GM18511 (cell line): ENCODE measurements at regions not wholly inside any gene's neighbourhood (a gene's known extent, or its start where the extent isn't known, plus 50 kb on each side); places are given as distances from the start of the nearest gene placed in this dataset.

Experiments used
- ATAC-seq: cut with Tn5 transposase; IDR thresholded peaks from one replicate; pipeline ENCODE4 v1.9.1; 2021; ENCODE audit warnings: mild to moderate bottlenecking, moderate library complexity; ENCODE audit not compliant: unreplicated experiment

DNA sequence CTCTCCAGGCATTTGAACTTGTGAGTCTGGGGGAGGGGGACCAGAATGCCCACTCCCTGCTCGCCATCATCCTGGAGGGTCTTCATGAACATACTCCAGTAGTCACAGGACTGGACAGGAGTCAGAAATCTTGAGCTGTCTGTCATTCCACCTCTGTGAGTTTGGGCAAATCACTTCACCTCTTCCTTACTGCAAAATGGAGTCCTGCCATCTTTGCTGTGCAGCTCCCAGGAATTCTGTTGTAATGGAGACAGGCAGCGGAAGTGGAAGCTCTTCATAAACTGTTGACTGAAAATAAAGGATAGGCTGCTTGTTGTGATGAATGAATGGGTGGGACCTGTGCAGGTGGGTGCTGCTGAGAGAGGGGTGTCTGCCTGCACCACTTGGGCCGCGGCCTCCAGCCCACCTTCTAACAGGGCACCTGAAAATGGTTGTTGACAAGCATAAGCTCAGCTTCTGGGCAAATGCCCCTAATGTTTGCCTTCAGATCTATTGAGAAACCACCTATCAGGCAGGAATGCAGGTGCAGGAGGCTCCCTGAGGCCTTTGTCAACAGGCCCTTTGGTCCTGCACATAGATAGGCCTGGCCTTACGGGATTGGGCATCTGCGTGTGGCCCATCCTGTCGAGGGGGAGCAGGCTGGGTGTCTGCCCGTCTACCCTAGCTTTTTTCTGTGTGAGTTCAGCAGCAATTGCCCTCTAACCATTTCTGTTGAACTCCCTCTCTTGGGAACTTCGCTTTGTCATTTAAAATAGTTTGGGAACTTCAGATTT lies 321.0 kb downstream of the RPS6KC1 start:
- no peak for ATAC-seq

DNA sequence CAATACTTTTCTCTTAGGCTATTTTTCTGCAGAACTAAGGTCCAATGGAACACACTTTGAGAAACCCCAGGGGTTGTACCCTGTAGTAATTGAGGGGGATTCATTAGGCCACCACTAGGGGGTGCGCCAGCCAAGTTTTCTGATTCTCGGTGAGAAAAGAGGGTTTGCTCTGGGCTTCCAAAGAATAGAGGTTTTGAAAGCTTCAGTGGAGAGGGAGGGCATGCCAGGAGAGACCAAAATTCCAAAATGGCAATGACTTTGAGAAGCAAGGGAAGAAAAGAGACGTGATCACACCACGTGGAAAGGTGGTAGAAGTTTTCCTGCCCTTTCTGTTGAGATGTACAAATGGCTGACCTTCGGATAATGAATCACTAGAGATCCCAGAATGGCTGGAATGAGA lies 323.3 kb downstream of the RPS6KC1 start:
- ATAC-seq = peak; percentile 94

DNA sequence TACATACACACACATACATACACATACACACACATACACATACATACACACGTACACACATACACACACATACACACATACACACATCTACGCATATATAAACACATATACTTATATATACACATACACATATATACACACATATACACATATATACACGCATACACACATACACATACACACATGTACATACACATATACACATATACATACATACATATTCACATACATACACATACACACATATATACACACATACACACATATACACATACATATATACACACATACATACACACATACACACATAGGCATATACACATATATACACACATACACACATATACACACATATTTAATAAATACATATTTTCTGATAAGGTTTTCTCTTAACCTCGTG lies 324.0 kb downstream of the RPS6KC1 start:
- no peak for ATAC-seq

DNA sequence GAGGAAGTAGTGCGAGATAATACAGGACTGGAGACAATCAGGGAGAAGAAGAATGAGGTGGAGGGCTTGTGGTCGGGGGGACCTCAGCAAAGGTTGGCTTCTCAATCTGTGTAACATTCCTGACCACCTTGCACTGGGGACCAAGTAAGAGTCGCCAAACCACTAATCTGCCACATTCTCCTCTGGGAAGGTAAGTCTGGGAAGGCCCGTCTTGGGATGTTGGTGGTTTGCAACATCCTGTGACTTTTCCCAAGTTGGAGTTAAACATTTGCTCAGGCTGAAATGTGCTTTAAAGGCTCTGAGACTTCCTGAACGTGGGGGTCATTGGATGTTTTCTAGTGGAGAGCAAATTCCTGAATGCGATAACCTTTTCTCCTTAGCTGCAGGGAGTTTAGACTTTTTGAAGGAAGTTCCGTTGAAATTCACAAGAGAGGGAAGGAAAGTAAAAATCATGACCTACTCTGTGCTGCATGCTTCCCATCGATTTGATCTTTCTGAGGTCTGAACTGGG lies 325.9 kb downstream of the RPS6KC1 start:
- ATAC-seq = no peak

DNA sequence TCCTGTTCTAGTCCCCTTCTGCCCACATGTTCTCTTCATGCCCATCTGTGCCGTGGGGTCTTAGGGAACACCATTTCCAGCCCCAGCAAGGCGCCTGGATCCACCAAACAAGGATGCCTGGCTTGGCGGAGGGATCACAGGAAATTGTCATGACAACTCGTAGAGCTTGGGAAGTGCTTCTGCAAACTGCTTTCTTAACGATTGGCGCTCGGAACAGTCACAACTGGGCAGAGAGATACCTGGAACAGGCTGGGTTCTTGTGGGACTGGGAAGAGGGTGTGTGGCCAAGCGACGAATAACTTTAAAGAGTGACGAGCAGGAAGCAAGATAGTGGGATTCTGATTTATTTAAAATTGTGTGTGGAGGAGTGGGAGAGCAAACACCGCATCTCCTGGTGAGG lies 329.8 kb downstream of the RPS6KC1 start:
- no peak for ATAC-seq

DNA sequence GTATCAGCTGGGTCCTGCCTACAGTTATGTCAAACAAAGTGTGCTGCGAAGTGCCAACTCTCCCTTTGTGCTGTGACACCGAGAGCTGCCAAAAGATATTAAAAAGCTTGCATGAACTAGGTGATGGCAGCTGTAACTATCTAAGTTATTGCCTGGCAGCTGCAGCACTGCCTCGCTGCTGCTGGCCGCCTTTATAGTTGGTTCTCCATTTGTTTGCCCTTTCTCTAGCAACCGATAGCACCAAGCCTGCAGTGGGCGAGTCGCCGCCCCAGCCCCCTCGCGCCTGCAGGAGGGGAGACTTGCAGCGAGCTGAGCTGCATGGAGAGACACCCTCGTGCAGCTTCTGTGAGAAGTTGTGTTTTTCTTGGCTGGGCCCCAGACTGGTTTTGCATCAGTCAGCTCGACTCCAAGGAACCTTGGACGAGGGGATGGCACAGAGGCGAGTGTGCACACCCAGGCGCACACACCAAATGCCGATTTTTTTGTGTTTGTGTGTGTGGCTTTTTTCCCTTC lies 330.6 kb downstream of the RPS6KC1 start:
- no peak for ATAC-seq

DNA sequence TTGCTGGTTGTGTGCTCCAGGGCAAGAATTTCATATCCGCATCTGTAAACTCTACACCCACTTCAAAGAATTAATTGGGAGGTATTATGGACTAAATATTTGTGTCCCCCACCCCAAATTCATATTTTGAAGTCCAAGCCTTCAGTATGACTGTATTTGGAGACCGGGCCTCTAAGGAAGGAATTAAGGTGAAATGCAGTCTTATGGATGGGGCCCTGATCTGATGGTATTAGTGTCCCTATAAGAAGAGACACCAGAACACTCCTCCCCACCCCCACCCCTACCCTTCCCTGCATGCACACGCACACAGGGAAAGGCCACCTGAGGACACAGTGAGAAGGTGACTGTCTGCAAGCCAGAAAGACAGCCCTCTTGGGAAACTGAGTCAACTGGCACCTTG lies 332.4 kb downstream of the RPS6KC1 start:
- ATAC-seq = no peak

DNA sequence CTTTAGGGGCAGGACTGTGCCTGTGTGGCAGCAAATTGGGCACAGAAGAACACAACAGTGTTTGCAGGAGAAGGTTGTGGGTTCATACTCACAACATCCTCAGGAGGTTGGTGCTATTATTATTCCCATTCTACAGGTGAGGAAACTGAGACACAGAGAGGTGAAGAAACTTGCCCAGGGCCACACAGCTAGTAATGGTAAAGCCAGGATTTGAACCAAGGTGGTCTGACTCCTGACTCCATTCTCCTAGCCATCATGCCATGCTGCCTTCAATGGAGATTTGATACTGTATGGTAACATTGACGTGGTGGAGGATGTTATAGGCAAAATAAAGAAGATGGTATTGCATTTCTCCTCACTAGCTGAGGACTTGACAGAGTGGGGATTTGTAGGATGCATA lies 334.2 kb downstream of the RPS6KC1 start:
- no peak for ATAC-seq

DNA sequence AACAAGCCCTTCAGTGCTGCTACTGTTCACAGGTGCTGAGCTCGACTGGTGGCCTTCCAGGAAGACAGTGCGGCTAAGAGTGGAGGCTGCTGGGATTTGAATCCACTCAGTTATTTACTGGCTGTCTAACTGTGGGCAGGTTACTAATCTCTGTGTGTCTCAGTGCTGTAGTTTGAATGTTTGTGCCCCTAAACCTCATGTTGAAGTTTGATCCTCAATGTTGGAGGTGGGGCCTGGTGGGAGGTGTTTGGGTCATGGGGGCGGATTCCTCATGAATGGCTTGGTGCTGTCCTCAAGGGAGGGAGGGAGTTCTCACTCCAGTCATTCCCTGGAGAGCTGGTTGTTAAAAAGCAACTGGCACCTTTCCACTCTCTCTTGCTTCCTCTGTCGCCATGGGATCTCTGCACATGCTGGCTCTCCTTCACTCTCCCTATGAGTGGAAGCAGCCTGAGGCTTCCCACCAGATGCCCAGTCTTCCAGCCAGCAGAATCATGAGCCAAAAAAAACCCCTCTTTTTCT lies 334.8 kb downstream of the RPS6KC1 start:
- no peak for ATAC-seq

DNA sequence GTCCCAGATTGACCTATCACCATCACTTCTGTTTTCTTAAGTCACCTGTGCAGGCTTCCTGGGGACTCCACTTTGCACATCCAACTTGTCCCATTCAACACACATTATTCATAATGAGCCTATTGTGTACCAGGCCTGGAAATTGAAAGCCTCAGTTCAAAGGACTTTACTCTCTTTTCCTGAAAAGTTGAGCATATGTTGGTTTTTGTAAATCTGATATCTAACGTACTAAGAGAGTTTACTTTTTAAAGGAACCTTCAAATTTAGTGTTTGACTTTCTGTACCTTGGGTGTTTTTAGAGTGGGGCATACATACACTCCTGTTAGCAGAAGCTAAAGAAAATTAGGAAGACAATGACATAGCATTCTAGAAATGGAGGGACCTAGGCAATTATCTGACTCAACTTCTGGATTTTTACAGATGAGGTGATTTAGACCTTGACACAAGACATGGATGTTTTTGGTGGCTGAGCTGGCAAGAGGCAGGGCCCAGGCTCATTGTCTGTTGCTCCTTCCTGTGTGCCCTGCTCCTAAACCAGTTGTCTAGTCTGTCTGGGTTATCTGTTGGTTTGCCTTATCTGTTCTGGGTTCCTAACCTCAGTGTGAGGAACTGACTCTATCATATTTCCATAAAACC lies 336.5 kb downstream of the RPS6KC1 start:
- ATAC-seq = no peak

DNA sequence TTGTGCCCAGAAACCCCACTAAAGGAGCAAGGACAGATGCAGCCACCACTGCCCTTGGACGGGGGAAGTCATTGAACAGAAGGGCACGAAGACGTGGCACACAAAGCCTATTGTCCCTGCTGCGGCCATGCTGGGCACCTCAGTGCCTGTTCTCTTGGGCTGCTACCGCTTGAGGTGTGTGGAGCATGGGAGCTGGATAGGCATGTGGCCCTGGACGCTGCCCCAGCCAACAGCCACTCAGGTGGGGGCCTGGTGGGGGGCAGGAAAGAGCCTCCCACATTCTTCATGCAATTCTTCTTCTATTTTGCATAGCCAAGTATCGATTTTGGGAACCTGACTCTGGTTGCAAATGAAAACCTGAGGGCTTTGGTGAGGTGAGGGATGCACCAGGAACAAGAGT lies 337.2 kb downstream of the RPS6KC1 start:
- ATAC-seq = no peak

DNA sequence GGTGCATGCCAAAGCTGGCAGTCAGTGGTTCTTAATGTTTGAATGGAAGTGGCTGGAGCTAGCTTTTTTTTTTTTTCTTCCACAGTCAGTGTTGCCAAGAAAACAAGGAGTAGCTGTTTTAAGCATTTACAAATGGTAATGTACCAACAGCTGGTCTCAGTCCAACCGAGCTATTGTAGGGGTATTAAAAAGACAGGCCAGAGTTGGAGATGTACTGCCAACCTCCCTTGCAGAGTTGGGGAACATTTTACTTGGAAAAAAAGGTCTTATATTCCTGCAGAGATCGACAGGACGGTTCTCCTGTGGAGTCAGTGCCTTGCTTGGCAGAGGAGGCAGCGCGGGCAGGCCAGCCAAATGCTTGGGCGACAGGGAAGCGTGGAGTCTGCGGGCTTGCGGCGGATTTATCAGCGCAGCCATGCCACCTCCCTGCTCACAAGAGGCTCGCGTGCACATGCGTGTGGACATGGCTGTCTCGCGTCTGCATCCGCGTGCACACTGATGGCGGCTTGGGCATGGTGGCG lies 338.1 kb downstream of the RPS6KC1 start:
- no peak for ATAC-seq

DNA sequence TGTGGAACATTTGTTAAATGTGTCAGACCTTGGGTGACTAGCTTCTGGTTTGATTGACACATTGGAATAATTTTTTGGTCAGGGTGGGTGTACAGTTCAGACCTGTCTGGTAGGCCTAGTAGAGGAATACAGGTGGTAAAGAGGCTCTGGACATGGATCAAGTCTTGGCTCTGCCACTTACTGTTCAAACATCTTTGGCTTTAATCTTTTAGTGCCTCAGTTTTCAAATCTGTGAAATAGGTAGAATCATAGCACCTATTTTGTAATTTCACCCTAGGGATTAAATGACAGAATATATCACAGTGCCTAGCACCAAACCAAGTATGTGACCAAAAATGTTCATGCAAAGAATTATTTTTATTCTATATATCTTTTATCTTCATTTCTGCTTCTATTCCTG lies 340.4 kb downstream of the RPS6KC1 start:
- ATAC-seq = no peak

DNA sequence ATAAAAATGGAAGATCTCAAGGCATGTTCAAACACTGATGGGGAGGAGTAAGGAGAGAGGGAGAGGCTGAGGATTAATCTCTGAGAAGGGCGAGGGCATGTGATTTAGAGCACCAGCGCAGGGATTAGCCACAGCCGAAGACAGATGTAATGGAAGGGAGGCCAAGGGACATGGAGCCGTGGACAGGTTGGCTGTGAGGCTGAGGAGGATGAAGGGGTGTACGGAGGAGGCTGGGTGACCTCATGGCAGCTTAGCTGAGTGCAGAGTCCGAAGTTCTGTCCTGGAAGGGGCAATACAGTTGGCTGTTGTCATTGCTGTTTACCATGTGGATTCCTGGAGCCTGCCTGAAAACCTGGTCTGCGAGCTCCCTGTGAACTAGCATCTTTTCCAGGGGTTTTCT lies 342.8 kb downstream of the RPS6KC1 start:
- no peak for ATAC-seq

DNA sequence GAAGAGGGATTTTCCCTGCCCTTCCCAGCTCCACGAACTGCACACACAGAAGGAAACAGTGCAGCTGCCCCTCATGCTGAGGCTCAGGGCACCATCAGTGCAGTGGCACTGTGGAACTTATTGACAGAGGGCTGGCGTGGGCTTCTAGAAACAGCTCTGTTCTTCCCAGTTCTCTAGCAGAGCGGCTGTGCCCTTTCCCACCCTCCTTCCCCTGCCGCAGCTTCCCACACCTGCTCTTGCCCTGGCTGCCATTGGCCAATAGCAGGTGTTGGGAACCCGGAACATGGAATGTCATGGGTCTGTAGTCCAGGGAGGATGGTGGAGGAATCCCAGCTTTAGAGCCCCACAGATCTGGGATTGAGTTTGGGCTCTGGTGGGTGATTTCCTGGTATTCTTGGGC lies 343.8 kb downstream of the RPS6KC1 start:
- ATAC-seq = no peak

DNA sequence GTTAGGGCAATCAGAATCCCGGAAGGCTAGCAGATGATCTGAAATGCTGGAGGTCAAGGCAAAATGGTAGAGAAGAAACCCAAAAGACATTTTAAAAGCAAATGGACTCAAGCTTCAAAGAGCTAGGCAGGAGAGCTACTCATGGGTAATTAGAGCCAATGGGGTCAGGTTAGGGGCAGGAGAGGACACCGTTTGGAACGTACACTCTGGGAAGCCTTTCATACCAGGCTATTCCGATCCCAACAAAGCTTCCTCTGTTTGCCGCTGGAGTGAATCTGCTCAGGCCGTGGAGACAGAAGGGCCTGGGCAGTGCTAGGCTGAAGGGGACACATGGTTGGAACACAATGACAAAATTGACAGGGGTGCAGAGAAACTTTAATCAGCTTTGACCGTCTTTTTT lies 346.6 kb downstream of the RPS6KC1 start:
- ATAC-seq = no peak

DNA sequence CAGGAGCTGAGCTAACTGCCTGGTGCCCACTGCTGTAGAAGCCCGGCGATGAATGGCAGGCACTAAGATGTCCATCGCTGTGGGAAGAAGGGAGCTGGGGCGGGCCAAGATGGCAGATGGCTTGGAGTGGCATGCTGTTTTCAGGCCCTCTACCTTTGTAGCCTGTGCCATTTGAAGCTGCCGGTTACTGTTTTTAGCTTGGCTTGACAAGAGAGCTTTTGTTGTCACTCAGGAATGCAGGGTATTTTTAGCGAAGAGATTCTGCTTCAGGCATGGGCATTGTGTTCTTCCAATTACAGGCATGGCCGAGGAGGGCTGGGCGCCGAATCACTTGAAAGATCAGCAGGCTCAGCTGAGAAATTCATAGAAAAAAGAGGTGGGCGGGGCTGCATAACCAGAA lies 348.7 kb downstream of the RPS6KC1 start:
- no peak for ATAC-seq

DNA sequence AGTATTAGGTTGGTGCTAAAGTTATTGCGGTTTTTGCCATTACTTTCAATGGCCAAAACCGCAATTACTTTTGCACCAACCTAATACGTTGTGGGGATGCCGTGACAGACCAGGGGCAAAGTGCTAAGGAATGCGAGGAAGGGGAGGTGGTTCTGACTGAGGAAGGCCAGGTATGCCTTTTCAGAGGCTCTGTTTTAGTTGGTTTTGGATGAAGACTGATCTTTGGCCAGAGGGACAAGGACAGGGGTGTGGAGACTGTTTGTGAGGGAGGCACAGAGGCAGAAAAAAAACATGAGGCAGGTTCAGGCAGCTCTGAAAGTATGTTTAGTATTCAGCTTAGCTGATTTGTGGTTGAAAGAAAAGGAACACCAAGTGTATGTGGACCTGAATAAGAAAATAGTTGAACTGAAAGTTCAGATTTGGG lies 358.2 kb downstream of the RPS6KC1 start:
- no peak for ATAC-seq

DNA sequence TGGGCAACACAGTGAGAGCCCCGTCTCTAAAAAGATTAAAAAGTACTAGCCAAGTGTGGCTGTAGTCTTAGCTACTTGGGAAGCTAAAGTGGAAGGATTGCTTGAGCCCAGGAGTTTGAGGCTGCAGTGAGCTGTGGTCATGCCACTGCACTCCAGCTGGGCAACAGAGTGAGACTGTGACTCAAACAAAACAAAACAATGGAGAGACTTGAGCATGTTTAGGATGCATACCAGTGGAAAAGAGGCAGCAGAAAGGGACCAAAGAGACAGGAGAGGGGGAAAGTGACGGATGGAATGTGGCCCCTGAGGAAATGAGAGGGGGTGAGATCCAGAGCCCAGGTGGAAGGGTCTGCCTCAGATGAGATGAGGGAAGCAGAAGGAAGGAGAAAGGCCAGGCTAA lies 358.9 kb downstream of the RPS6KC1 start:
- no peak for ATAC-seq

DNA sequence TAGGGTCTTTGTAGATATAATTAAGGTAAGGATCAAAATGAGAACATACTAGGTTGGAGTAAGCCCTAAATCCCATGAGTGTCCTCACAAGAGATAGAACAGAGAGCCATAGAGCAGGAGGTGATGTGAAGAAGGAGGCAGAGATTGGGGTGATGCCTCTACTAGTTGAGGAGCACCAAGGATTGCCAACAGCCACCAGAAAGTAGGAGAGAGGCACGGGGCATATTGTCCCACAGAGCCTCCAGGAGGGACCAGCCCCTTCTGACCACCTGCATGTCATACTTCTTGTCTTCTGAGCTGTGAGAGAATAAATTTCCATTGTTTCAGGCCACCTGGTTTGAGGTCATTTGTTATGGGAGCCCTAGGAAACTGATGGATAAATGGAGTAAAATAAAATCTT lies 363.3 kb downstream of the RPS6KC1 start:
- ATAC-seq = no peak

DNA sequence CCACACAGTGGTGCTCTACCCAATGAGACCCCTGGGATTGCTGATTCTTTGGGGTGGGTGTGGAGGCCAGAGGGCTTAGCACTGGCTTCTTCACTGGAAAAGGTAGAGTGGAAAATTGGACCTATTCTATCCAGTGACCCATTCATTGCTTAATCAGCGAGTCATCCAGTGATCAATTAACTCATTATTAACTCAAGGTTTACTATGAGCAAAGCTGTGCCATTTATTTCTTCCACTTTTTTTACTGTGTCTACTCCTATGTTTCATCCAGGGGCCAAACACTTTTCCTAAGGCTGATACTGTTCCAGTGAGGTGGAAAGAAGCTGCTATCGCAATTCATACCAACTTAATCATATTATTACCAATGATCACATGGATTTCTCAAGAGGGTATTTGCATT lies 363.9 kb downstream of the RPS6KC1 start:
- ATAC-seq = no peak
